Panc1 (cell line): ENCODE measurements at regions not wholly inside any gene's neighbourhood (a gene's known extent, or its start where the extent isn't known, plus 50 kb on each side); places are given as distances from the start of the nearest gene placed in this dataset.
A peak's percentile ranks its signal among the peaks of the same experiment; 100 is the strongest.

Source experiments
- ATAC-seq: fragments of 200-7000 bp; cut with Tn5 transposase; 2 replicates; pipeline ENCODE4 v1.9.1; 2020; ENCODE audit warnings: mild to moderate bottlenecking, moderate library complexity
- BruUV-seq: library from RNA; stranded (reverse); fragments of 400-500 nt; replicated peaks from 2 replicates; lab custom pipeline; 2021; lab: Mats Ljungman, UMichigan
- CTCF ChIA-PET: fragments of 300-600 bp; sonication (Branson Sonifier 250); formaldehyde crosslinking; loops from one replicate; lab custom pipeline; 2022; ENCODE audit warnings: antibody characterized with exemption; lab: Charles Lee
- POLR2A ChIA-PET: fragments of 300-600 bp; sonication (Branson Sonifier 250); formaldehyde crosslinking; loops from one replicate; lab custom pipeline; 2022; ENCODE audit warnings: antibody characterized with exemption; lab: Charles Lee
- DNase-seq: peaks from one replicate; pipeline ENCODE4 v3.0.0-alpha.2; 2010; ENCODE audit warnings: low read depth, low spot score
- H3K27ac ChIP-seq: 2 replicates; pipeline ENCODE4 v1.5.1; 2011; ENCODE audit warnings: mild to moderate bottlenecking, low read length, inconsistent platforms
- H3K27me3 ChIP-seq: fragments of 200-500 bp; sonication (Bioruptor generic); 2 replicates; pipeline ENCODE4 v1.6.0; 2014; ENCODE audit warnings: low read length, inconsistent platforms; ENCODE audit not compliant: control insufficient read depth, insufficient read depth
- H3K36me3 ChIP-seq: fragments of 200-500 bp; sonication (Bioruptor generic); 2 replicates; pipeline ENCODE4 v1.5.1; 2014; ENCODE audit warnings: inconsistent platforms, mild to moderate bottlenecking, low read length, moderate library complexity; ENCODE audit not compliant: control insufficient read depth, insufficient read depth
- H3K4me1 ChIP-seq: 2 replicates; pipeline ENCODE4 v1.5.1; 2011; ENCODE audit warnings: inconsistent platforms, mild to moderate bottlenecking, low read length, moderate library complexity; ENCODE audit not compliant: control insufficient read depth, insufficient read depth
- H3K4me3 ChIP-seq, 2 experiments: 2 replicates each; pipeline ENCODE4 v1.5.1; 2011 to 2012; ENCODE audit warnings: low read depth in 2 of 2, low read length in 2 of 2, mild to moderate bottlenecking in 2 of 2, inconsistent platforms in 1 of 2, moderate library complexity in 1 of 2
- H3K9me3 ChIP-seq: fragments of 200-500 bp; sonication (Bioruptor generic); 2 replicates; pipeline ENCODE4 v1.5.1; 2014; ENCODE audit warnings: low read depth, mild to moderate bottlenecking, inconsistent platforms, low read length, moderate library complexity; ENCODE audit not compliant: control insufficient read depth, insufficient read depth
- POLR2AphosphoS5 ChIP-seq: IDR thresholded peaks from 2 replicates; pipeline ENCODE4 v1.6.1; 2012; ENCODE audit warnings: mild to moderate bottlenecking, low read depth, low read length, moderate library complexity
- SIN3A ChIP-seq: IDR thresholded peaks from 2 replicates; pipeline ENCODE4 v1.6.1; 2012; ENCODE audit warnings: low read depth, mild to moderate bottlenecking, low read length, moderate library complexity, borderline replicate concordance; ENCODE audit not compliant: insufficient read depth
- TCF7L2 ChIP-seq: IDR thresholded peaks from 2 replicates; pipeline ENCODE4 v1.6.1; 2011; ENCODE audit warnings: mild to moderate bottlenecking, low read depth, low read length, inconsistent platforms
- in situ Hi-C: cut with HindIII; loops from 2 replicates; pipeline ENCODE4 v1.10.0; 2016; ENCODE audit warnings: low sequenced_read_pairs, low pct_unique_long_range_greater_than_20kb
- intact Hi-C: fragments of 100-400 bp; cut with micrococcal nuclease; formaldehyde crosslinking; loops from one replicate; pipeline ENCODE4 v1.10.0; 2022; ENCODE audit not compliant: unreplicated experiment
- TF ChIP-seq, protein P1 (sequence below), 2 experiments: IDR thresholded peaks; 2 replicates each; pipeline ENCODE4 v1.6.1; 2011 to 2012; ENCODE audit warnings: low read depth in 2 of 2, control low read depth in 1 of 2, low read length in 1 of 2, mild to moderate bottlenecking in 1 of 2, moderate library complexity in 1 of 2; ENCODE audit not compliant: insufficient read depth in 1 of 2
- TF ChIP-seq, protein P2 (sequence below): fragments of 450-650 bp; IDR thresholded peaks from 2 replicates; pipeline ENCODE4 v1.5.1; 2017; ENCODE audit warnings: mild to moderate bottlenecking

DNA sequence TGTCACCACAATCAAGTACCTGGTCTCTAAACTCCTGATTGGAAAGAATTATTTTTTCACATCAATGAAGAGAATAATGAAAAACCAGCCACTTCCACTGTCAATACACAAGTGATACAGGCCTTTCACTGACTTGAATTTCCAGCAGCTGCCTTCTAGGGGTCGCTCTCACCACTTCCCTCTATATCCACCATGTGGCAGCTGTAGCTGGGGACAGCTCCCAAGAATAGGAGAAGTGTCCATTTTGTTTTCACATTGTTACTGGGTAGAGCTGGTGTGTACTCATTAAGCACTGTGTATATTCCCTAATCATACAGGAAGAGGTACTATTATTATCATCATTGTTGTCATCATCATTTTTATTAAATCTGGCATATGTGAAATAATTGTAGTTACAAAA is 438.4 kb upstream of the SPTLC3 start:
- TF ChIP-seq SIN3A (no peak), TCF7L2 (no peak), POLR2AphosphoS5 (no peak)
- TF ChIP-seq, protein P1, sequence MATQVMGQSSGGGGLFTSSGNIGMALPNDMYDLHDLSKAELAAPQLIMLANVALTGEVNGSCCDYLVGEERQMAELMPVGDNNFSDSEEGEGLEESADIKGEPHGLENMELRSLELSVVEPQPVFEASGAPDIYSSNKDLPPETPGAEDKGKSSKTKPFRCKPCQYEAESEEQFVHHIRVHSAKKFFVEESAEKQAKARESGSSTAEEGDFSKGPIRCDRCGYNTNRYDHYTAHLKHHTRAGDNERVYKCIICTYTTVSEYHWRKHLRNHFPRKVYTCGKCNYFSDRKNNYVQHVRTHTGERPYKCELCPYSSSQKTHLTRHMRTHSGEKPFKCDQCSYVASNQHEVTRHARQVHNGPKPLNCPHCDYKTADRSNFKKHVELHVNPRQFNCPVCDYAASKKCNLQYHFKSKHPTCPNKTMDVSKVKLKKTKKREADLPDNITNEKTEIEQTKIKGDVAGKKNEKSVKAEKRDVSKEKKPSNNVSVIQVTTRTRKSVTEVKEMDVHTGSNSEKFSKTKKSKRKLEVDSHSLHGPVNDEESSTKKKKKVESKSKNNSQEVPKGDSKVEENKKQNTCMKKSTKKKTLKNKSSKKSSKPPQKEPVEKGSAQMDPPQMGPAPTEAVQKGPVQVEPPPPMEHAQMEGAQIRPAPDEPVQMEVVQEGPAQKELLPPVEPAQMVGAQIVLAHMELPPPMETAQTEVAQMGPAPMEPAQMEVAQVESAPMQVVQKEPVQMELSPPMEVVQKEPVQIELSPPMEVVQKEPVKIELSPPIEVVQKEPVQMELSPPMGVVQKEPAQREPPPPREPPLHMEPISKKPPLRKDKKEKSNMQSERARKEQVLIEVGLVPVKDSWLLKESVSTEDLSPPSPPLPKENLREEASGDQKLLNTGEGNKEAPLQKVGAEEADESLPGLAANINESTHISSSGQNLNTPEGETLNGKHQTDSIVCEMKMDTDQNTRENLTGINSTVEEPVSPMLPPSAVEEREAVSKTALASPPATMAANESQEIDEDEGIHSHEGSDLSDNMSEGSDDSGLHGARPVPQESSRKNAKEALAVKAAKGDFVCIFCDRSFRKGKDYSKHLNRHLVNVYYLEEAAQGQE (IDR thresholded peaks at IDR 0.05; ENCODE audit: insufficient read depth in 1 of 2, low read depth in 2 of 2, low read length in 1 of 2): no peak
- TF ChIP-seq, protein P2, sequence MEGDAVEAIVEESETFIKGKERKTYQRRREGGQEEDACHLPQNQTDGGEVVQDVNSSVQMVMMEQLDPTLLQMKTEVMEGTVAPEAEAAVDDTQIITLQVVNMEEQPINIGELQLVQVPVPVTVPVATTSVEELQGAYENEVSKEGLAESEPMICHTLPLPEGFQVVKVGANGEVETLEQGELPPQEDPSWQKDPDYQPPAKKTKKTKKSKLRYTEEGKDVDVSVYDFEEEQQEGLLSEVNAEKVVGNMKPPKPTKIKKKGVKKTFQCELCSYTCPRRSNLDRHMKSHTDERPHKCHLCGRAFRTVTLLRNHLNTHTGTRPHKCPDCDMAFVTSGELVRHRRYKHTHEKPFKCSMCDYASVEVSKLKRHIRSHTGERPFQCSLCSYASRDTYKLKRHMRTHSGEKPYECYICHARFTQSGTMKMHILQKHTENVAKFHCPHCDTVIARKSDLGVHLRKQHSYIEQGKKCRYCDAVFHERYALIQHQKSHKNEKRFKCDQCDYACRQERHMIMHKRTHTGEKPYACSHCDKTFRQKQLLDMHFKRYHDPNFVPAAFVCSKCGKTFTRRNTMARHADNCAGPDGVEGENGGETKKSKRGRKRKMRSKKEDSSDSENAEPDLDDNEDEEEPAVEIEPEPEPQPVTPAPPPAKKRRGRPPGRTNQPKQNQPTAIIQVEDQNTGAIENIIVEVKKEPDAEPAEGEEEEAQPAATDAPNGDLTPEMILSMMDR: peak; percentile 33; the same call in 1 of the 2 replicates
- Histone ChIP-seq H3K27ac (no peak overlapping the region), H3K4me1 (no peaks in the 10 kb centered on the region), H3K36me3 (no peaks in the 10 kb centered on the region), H3K27me3 (no peaks in the 10 kb centered on the region), H3K4me3 (no peak overlapping the region), H3K9me3 (no peaks in the 10 kb centered on the region)
- intact Hi-C loops: no loop called here
- BruUV-seq: no TSS peak
- in situ Hi-C loops: no loop called here
- DNase-seq (no peak), ATAC-seq (no peak)
- ChIA-PET POLR2A (no interaction called here), CTCF (no interaction called here)

DNA sequence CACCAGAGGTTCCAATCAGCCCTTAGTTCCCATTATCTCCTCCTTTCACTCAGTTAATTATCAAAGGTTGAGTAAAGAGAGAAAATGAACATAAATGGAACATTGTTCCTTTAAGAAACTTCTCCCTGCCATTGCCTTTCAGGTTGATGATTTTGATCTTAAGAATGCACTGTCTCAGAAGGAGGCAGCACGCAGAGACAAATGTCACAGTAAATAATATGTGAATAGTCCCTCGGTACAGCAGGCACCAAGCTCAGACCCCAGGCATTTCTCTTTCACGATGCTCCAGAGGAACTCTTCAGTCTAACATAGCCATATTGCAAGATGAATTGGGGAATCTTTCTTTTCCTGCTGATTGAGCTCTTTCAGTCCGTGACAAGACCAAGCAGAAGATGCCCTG is 435.3 kb upstream of the SPTLC3 start:
- intact Hi-C loops: no loop called here
- CTCF ChIA-PET: no interaction called here
- no peak for ATAC-seq
- POLR2A ChIA-PET: no interaction called here
- Histone ChIP-seq H3K9me3 (no peaks in the 10 kb centered on the region), H3K27ac (no peak overlapping the region), H3K36me3 (no peaks in the 10 kb centered on the region), H3K4me3 (no peak overlapping the region), H3K4me1 (no peaks in the 10 kb centered on the region), H3K27me3 (no peaks in the 10 kb centered on the region)
- TF ChIP-seq TCF7L2: no peak
- TF ChIP-seq SIN3A: no peak
- no peak for TF ChIP-seq POLR2AphosphoS5
- TF ChIP-seq, protein P1 (IDR thresholded peaks at IDR 0.05; ENCODE audit: insufficient read depth in 1 of 2, low read depth in 2 of 2, low read length in 1 of 2): no peak
- TF ChIP-seq, protein P2: no peak
- no peak for DNase-seq
- in situ Hi-C loops: no loop called here
- no TSS peak for BruUV-seq
